ENCODE measurements at regions not wholly inside any gene's neighbourhood (a gene's known extent, or its start where the extent isn't known, plus 50 kb on each side); places are given as distances from the start of the nearest gene placed in this dataset.

- no peak for DNase-seq (ENCODE audit: low spot score)
- no peaks in the 10 kb centered on the region for H3K9me3 ChIP-seq (ENCODE audit: control insufficient read depth in 4 of 4, low read length in 3 of 4)
Observed at GRCh38 chr1:4963251-4963650, 308.8 kb downstream of the AJAP1 start.

GRCh38 chr1:4962836-4963235 is 308.4 kb downstream of the AJAP1 start:
- H3K9ac ChIP-seq (ENCODE audit: low read depth in 1 of 2, low read length in 2 of 2), result no peak overlapping the region

More at GRCh38 chr1:4963251-4963650, 308.8 kb downstream of the AJAP1 start:
- no peaks in the 10 kb centered on the region for H3K36me3 ChIP-seq (ENCODE audit: control insufficient read depth in 4 of 4, insufficient read depth in 3 of 4, low read depth in 1 of 4, low read length in 3 of 4)
- no peak overlapping the region for H3K4me3 ChIP-seq (ENCODE audit: low read depth in 1 of 3, low read length in 3 of 3)
- TF ChIP-seq ZBTB33 (IDR thresholded peaks at IDR 0.05), result no peak
- TF ChIP-seq HNF4A (conservative IDR thresholded peaks at IDR 0.05), result no peak
- no peak for TF ChIP-seq CTCF (IDR thresholded peaks at IDR 0.05; ENCODE audit: low read depth, low read length, missing input control)
- TF ChIP-seq HNF4G (IDR thresholded peaks at IDR 0.05), result no peak
- TF ChIP-seq RXRA (IDR thresholded peaks at IDR 0.05), result no peak
- TF ChIP-seq EGR1 (IDR thresholded peaks at IDR 0.05; ENCODE audit: low read depth in 2 of 2), result no peak
- TF ChIP-seq JUND (IDR thresholded peaks at IDR 0.05), result no peak
- TF ChIP-seq SP1 (IDR thresholded peaks at IDR 0.05), result no peak
- no peak for TF ChIP-seq MAX (IDR thresholded peaks at IDR 0.05)
- TF ChIP-seq FOXA2 (IDR thresholded peaks at IDR 0.05), result no peak
- no peak overlapping the region for H3K27ac ChIP-seq (ENCODE audit: low read depth in 1 of 2, low read length in 2 of 2)
- no peaks in the 10 kb centered on the region for H3K4me1 ChIP-seq (ENCODE audit: control insufficient read depth in 4 of 4, insufficient read depth in 4 of 4, low read length in 3 of 4)
- 78% methylated on average over 8 of the region's 8 CpGs for WGBS
- H3K27me3 ChIP-seq (ENCODE audit: control insufficient read depth in 4 of 4, insufficient read depth in 4 of 4, low read length in 3 of 4), result peaks cover 0 to 8% (median 0%) of the 10 kb centered on the region in 4 donors
- H3K9ac ChIP-seq (ENCODE audit: low read depth in 1 of 2, low read length in 2 of 2), result no peak overlapping the region

More at GRCh38 chr1:4962836-4963235, 308.4 kb downstream of the AJAP1 start:
- Histone ChIP-seq H3K27me3 (ENCODE audit: control insufficient read depth in 4 of 4, insufficient read depth in 4 of 4, low read length in 3 of 4) (peaks cover 0 to 8% (median 0%) of the 10 kb centered on the region in 4 donors), H3K4me1 (ENCODE audit: control insufficient read depth in 4 of 4, insufficient read depth in 4 of 4, low read length in 3 of 4) (no peaks in the 10 kb centered on the region), H3K4me3 (ENCODE audit: low read depth in 1 of 3, low read length in 3 of 3) (no peak overlapping the region), H3K27ac (ENCODE audit: low read depth in 1 of 2, low read length in 2 of 2) (no peak overlapping the region), H3K9me3 (ENCODE audit: control insufficient read depth in 4 of 4, low read length in 3 of 4) (no peaks in the 10 kb centered on the region), H3K36me3 (ENCODE audit: control insufficient read depth in 4 of 4, insufficient read depth in 3 of 4, low read depth in 1 of 4, low read length in 3 of 4) (no peaks in the 10 kb centered on the region)
- TF ChIP-seq TAF1 (conservative IDR thresholded peaks at IDR 0.05), result no peak
- TF ChIP-seq EGR1 (IDR thresholded peaks at IDR 0.05; ENCODE audit: low read depth in 2 of 2), result no peak
- no peak for TF ChIP-seq ATF3 (IDR thresholded peaks at IDR 0.05)
- no peak for TF ChIP-seq NR2F2 (IDR thresholded peaks at IDR 0.05)
- TF ChIP-seq MAX (IDR thresholded peaks at IDR 0.05), result no peak
- no peak for TF ChIP-seq SP1 (IDR thresholded peaks at IDR 0.05)
- no peak for TF ChIP-seq RXRA (IDR thresholded peaks at IDR 0.05)
- no peak for TF ChIP-seq YY1 (IDR thresholded peaks at IDR 0.05)
- no peak for TF ChIP-seq ZBTB33 (IDR thresholded peaks at IDR 0.05)
- no peak for TF ChIP-seq FOXA1 (IDR thresholded peaks at IDR 0.05)
- TF ChIP-seq HNF4A (conservative IDR thresholded peaks at IDR 0.05), result no peak
- TF ChIP-seq FOXA2 (IDR thresholded peaks at IDR 0.05), result no peak
- TF ChIP-seq GABPA (IDR thresholded peaks at IDR 0.05 in 1 of 2, conservative IDR thresholded peaks at IDR 0.05 in 1 of 2), result no peak
- no peak for DNase-seq (ENCODE audit: low spot score)
- WGBS, result 59% methylated on average over 10 of the region's 10 CpGs
